Neural cell (in vitro differentiated cells): ENCODE measurements at regions not wholly inside any gene's neighbourhood (a gene's known extent, or its start where the extent isn't known, plus 50 kb on each side); places are given as distances from the start of the nearest gene placed in this dataset.

Source experiments
- H2AFZ ChIP-seq: fragments of 200-600, 300-800 bp; sonication (generic), shearing (Covaris generic); 2 replicates; pipeline ENCODE4 v1.6.0; 2014; ENCODE audit warnings: low read depth, mild to moderate bottlenecking, antibody characterized with exemption, low read length, moderate library complexity
- H3F3A ChIP-seq: fragments of 200-600 bp; shearing (Covaris generic); 2 replicates; pipeline ENCODE4 v1.6.1; 2016; ENCODE audit warnings: mild to moderate bottlenecking, moderate library complexity, mixed read lengths, antibody characterized with exemption, low read length; ENCODE audit not compliant: insufficient read depth, poor library complexity, severe bottlenecking
- H3K27ac ChIP-seq: fragments of 200-600, 300-800 bp; sonication (generic), shearing (Covaris generic); 2 replicates; pipeline ENCODE4 v1.5.1; 2014; ENCODE audit warnings: mild to moderate bottlenecking, low read length, moderate library complexity
- H3K27me3 ChIP-seq: fragments of 300-800, 200-600 bp; sonication (generic), shearing (Covaris generic); 2 replicates; pipeline ENCODE4 v1.6.0; 2014; ENCODE audit warnings: mild to moderate bottlenecking, low read depth, low read length, moderate library complexity; ENCODE audit not compliant: insufficient read depth
- H3K36me3 ChIP-seq: fragments of 300-800, 200-600 bp; sonication (generic), shearing (Covaris generic); 2 replicates; pipeline ENCODE4 v1.5.1; 2014; ENCODE audit warnings: mild to moderate bottlenecking, antibody characterized with exemption, low read length, moderate library complexity; ENCODE audit not compliant: insufficient read depth
- H3K4me2 ChIP-seq: fragments of 300-800, 200-600 bp; sonication (generic), shearing (Covaris generic); 2 replicates; pipeline ENCODE4 v1.6.0; 2014; ENCODE audit warnings: mild to moderate bottlenecking, low read length
- H3K4me3 ChIP-seq: fragments of 300-800, 200-600 bp; sonication (generic), shearing (Covaris generic); 2 replicates; pipeline ENCODE4 v1.5.1; 2014; ENCODE audit warnings: mild to moderate bottlenecking, low read length, moderate library complexity
- H3K79me2 ChIP-seq: fragments of 200-600 bp; shearing (Covaris generic); replicated peaks from 2 replicates; pipeline ENCODE4 v1.6.0; 2014; ENCODE audit warnings: mild to moderate bottlenecking, low read length, moderate library complexity; ENCODE audit not compliant: insufficient read depth
- H3K9ac ChIP-seq: fragments of 300-800, 200-600 bp; sonication (generic), shearing (Covaris generic); 2 replicates; pipeline ENCODE4 v1.6.1; 2016; ENCODE audit warnings: mild to moderate bottlenecking, low read length, mixed read lengths
- H3K9me2 ChIP-seq: fragments of 200-600 bp; shearing (Covaris generic); 2 replicates; pipeline ENCODE4 v1.6.1; 2016; ENCODE audit warnings: mild to moderate bottlenecking, low read length, mixed read lengths; ENCODE audit not compliant: insufficient read depth
- H3K9me3 ChIP-seq: fragments of 200-600, 300-800 bp; sonication (generic), shearing (Covaris generic); 2 replicates; pipeline ENCODE4 v1.6.1; 2016; ENCODE audit warnings: mild to moderate bottlenecking, mixed run types, low read length, moderate library complexity, mixed read lengths
- H4K20me1 ChIP-seq: fragments of 200-600 bp; shearing (Covaris generic); 2 replicates; pipeline ENCODE4 v1.6.1; 2016; ENCODE audit warnings: mild to moderate bottlenecking, mixed run types; ENCODE audit not compliant: insufficient read depth
- EP300 ChIP-seq: fragments of 450-650 bp; conservative IDR thresholded peaks from 2 replicates; pipeline ENCODE4 v1.6.1; 2014; ENCODE audit warnings: antibody characterized with exemption, mild to moderate bottlenecking, moderate library complexity; ENCODE audit not compliant: poor library complexity, severe bottlenecking
- EZH2 ChIP-seq: fragments of 200-600, 300-800 bp; shearing (Covaris generic), sonication (generic); IDR thresholded peaks from 2 replicates; pipeline ENCODE4 v1.6.1; 2014; ENCODE audit warnings: antibody characterized with exemption, low read length, borderline replicate concordance, mild to moderate bottlenecking; ENCODE audit not compliant: insufficient read depth, poor library complexity, severe bottlenecking
- MXI1 ChIP-seq: fragments of 450-650 bp; conservative IDR thresholded peaks from 2 replicates; pipeline ENCODE4 v1.6.1; 2014; ENCODE audit warnings: antibody characterized with exemption, mild to moderate bottlenecking; ENCODE audit not compliant: poor library complexity, severe bottlenecking
- POLR2AphosphoS5 ChIP-seq: IDR thresholded peaks from 2 replicates; pipeline ENCODE4 v1.6.1; 2012
- RAD21 ChIP-seq: fragments of 450-650 bp; conservative IDR thresholded peaks from 2 replicates; pipeline ENCODE4 v1.6.1; 2014; ENCODE audit warnings: antibody characterized with exemption, mild to moderate bottlenecking, moderate library complexity
- SMC3 ChIP-seq: fragments of 450-650 bp; conservative IDR thresholded peaks from 2 replicates; pipeline ENCODE4 v1.6.1; 2014; ENCODE audit warnings: antibody characterized with exemption, mild to moderate bottlenecking, moderate library complexity; ENCODE audit not compliant: poor library complexity
- TAF1 ChIP-seq: IDR thresholded peaks from 2 replicates; pipeline ENCODE4 v1.6.1; 2012; ENCODE audit warnings: low read depth
- TF ChIP-seq, protein P1 (sequence below): IDR thresholded peaks from 2 replicates; pipeline ENCODE4 v1.6.1; 2012; ENCODE audit warnings: borderline replicate concordance
- TF ChIP-seq, protein P2 (sequence below): fragments of 450-650 bp; IDR thresholded peaks from 2 replicates; pipeline ENCODE4 v1.5.1; 2014; ENCODE audit warnings: antibody characterized with exemption, mild to moderate bottlenecking, moderate library complexity; ENCODE audit not compliant: poor library complexity, severe bottlenecking

DNA sequence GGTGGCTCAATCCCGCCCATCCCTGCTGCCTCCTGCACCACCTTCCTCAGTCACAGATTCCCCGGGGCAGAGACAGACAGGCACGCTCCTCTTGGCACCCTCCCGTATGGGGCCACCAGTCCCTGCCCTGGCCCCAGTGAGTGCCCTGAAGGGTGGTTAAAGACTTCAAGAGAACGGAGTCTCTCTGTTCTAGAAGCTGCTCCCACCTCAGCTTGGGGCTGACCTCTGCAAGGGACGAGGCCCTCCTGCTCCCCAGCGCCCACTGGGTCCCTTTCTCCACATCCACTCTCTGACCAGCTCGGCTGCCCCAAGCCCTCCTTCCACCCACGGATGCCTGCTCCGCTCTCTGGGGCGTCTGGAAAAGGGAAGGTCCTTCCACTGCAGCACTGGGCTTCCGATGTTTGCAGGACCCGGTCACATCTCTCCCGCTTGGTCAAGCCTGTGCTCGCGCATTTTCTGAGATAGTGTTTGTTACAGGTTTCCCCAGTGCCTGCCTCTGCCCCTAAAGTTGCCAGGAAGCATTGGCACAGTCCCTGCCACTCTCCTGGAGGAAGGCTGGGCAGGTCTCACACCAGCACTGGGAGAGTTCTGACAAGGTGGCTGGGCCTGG, 1487.9 kb downstream of the TBC1D22A start:
- no peak overlapping the region for H3K4me3 ChIP-seq

DNA sequence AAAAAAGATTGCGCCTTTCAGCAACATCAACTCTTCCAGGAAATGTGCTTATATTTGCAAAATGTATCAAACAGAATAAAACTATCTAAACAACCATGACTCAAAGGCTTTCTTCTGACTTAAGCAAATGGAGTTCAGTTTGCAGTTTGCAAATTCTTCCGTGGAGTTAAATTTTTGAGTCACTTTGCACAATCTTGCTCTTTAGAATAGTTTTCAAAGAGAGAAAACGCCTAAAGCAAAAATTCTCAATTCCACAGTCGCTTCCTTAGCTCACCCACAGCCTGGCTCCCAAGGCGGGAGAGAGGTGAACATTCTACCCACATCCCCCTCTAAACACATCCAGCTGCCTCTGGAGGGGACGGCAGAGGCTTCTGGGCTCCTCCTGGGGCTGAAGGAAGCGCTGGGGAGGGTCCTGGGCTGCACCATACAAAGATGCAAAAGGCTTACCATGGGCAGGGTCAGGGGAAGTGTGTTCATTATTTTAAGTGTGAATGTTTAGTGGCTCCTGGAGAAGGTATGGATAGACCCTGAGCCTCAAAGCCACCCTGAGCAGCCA, 1487.3 kb downstream of the TBC1D22A start:
- Histone ChIP-seq H3K9me3 (no peaks in the 10 kb centered on the region), H3K9ac (no peak overlapping the region), H3K79me2 (no peaks in the 10 kb centered on the region)

More for the DNA sequence above, 1487.9 kb downstream of the TBC1D22A start:
- no peaks in the 10 kb centered on the region for H3K79me2 ChIP-seq
- no peaks in the 10 kb centered on the region for H3F3A ChIP-seq
- TF ChIP-seq, protein P1, sequence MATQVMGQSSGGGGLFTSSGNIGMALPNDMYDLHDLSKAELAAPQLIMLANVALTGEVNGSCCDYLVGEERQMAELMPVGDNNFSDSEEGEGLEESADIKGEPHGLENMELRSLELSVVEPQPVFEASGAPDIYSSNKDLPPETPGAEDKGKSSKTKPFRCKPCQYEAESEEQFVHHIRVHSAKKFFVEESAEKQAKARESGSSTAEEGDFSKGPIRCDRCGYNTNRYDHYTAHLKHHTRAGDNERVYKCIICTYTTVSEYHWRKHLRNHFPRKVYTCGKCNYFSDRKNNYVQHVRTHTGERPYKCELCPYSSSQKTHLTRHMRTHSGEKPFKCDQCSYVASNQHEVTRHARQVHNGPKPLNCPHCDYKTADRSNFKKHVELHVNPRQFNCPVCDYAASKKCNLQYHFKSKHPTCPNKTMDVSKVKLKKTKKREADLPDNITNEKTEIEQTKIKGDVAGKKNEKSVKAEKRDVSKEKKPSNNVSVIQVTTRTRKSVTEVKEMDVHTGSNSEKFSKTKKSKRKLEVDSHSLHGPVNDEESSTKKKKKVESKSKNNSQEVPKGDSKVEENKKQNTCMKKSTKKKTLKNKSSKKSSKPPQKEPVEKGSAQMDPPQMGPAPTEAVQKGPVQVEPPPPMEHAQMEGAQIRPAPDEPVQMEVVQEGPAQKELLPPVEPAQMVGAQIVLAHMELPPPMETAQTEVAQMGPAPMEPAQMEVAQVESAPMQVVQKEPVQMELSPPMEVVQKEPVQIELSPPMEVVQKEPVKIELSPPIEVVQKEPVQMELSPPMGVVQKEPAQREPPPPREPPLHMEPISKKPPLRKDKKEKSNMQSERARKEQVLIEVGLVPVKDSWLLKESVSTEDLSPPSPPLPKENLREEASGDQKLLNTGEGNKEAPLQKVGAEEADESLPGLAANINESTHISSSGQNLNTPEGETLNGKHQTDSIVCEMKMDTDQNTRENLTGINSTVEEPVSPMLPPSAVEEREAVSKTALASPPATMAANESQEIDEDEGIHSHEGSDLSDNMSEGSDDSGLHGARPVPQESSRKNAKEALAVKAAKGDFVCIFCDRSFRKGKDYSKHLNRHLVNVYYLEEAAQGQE = no peak
- no peak for TF ChIP-seq RAD21
- TF ChIP-seq, protein P2, sequence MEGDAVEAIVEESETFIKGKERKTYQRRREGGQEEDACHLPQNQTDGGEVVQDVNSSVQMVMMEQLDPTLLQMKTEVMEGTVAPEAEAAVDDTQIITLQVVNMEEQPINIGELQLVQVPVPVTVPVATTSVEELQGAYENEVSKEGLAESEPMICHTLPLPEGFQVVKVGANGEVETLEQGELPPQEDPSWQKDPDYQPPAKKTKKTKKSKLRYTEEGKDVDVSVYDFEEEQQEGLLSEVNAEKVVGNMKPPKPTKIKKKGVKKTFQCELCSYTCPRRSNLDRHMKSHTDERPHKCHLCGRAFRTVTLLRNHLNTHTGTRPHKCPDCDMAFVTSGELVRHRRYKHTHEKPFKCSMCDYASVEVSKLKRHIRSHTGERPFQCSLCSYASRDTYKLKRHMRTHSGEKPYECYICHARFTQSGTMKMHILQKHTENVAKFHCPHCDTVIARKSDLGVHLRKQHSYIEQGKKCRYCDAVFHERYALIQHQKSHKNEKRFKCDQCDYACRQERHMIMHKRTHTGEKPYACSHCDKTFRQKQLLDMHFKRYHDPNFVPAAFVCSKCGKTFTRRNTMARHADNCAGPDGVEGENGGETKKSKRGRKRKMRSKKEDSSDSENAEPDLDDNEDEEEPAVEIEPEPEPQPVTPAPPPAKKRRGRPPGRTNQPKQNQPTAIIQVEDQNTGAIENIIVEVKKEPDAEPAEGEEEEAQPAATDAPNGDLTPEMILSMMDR = no peak
- TF ChIP-seq TAF1 = no peak
- no peak for TF ChIP-seq EZH2
- no peak for TF ChIP-seq SMC3
- no peak for TF ChIP-seq EP300
- TF ChIP-seq POLR2AphosphoS5 = no peak
- TF ChIP-seq MXI1 = no peak
- H3K27ac ChIP-seq = no peak overlapping the region
- no peaks in the 10 kb centered on the region for H4K20me1 ChIP-seq
- H2AFZ ChIP-seq = no peak overlapping the region
- no peak overlapping the region for H3K4me2 ChIP-seq
- no peaks in the 10 kb centered on the region for H3K9me2 ChIP-seq
- H3K36me3 ChIP-seq = no peaks in the 10 kb centered on the region
- H3K27me3 ChIP-seq = no peaks in the 10 kb centered on the region
- no peak overlapping the region for H3K9ac ChIP-seq
- H3K9me3 ChIP-seq = no peaks in the 10 kb centered on the region

More for the DNA sequence above, 1487.3 kb downstream of the TBC1D22A start:
- no peaks in the 10 kb centered on the region for H3K27me3 ChIP-seq
- no peaks in the 10 kb centered on the region for H4K20me1 ChIP-seq
- H3K36me3 ChIP-seq = no peaks in the 10 kb centered on the region
- H3K4me3 ChIP-seq = no peak overlapping the region
- H3K4me2 ChIP-seq = no peak overlapping the region
- H3K27ac ChIP-seq = no peak overlapping the region
- no peaks in the 10 kb centered on the region for H3K9me2 ChIP-seq
- TF ChIP-seq TAF1 = no peak
- TF ChIP-seq MXI1 = no peak
- TF ChIP-seq SMC3 = no peak
- no peak for TF ChIP-seq RAD21
- TF ChIP-seq, protein P2 = no peak
- no peak for TF ChIP-seq POLR2AphosphoS5
- no peaks in the 10 kb centered on the region for H3F3A ChIP-seq
- no peak overlapping the region for H2AFZ ChIP-seq
